Fibroblast of skin of back (primary cell): ENCODE measurements at regions not wholly inside any gene's neighbourhood (a gene's known extent, or its start where the extent isn't known, plus 50 kb on each side); places are given as distances from the start of the nearest gene placed in this dataset.
"Not testable (repeated sequence)": the region's sequence is repeated elsewhere in the genome, so short reads cannot be mapped to it uniquely, and the experiment has no call there.

Experiments
- DNase-seq: peaks from one replicate; pipeline ENCODE4 v3.0.0-alpha.2; 2013

- no peak for DNase-seq
These were observed 142.7 kb downstream of the ADCYAP1 start for GRCh38 chr18:1047406-1047805.

DNA sequence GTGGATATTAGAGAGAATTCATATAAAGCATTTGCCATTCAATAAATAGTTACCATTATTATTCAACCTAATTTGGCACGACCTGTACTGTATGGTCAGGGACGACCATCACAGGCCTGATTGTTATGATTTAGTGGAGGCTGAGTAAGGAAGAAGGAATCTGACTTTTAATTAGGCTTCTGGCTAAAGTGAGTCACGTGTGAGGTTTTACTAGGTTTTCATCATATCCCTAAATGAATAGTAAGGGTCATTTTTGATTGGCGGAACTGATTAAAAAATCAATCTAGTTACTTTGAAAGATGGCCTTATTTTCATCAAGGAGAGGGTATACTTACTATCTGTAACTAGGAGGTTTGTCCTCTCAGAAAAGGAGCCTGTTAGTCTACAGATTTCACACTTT is 143.4 kb downstream of the ADCYAP1 start:
- DNase-seq, result peak; percentile 3

DNA sequence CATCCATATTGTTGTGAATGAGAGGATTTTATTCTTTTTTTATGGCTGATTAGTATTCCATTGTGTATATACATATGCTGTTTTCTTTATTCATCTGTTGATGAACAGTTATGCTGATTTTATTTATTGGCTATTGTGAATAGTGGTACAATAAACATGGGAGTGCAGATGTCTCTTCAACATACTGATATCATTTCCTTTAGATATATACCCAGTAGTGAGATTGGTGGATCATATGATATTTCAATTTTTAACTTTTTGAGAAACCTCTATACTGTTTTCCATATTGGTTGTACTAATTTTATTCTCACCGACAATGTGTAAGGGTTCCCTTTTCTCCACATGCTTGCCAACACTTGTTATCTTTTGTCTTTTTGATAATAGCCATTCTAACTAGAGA is 144.5 kb downstream of the ADCYAP1 start:
- DNase-seq, result no peak

DNA sequence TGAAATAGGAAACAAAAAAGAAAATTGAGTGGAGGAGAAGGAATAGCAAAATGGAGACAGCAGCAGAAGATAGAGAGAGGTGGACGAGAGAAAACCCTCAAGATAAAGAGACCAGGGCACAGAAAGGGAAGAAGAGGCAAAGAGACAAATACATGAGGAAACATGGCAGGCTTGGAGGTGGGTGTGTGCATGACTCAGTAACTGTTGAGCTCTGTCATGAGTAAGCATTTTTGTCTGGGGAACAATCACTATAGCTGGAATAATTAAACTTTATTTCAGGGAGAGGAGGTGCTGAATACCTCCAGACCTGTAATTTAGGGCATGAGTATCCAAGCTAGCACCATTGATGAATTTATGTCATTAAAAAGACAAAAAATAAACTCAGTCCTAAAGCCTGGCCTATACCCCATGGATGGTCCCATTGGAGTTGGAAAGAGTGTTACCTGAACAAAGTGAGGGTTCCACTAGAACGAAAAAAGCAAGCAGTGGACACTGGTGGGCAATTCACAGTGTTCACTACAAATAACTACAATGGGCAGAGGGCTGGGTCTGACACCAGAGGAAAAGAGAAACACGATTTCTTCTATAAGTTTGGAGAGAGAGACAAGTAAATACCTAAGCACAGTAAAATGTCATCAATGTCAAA is 145.5 kb downstream of the ADCYAP1 start:
- DNase-seq, result no peak

- no peak for DNase-seq
These were observed 147.6 kb downstream of the ADCYAP1 start for GRCh38 chr18:1052301-1052700.

- DNase-seq, result no peak
These were observed 149.0 kb downstream of the ADCYAP1 start for GRCh38 chr18:1053331-1054315.

DNA sequence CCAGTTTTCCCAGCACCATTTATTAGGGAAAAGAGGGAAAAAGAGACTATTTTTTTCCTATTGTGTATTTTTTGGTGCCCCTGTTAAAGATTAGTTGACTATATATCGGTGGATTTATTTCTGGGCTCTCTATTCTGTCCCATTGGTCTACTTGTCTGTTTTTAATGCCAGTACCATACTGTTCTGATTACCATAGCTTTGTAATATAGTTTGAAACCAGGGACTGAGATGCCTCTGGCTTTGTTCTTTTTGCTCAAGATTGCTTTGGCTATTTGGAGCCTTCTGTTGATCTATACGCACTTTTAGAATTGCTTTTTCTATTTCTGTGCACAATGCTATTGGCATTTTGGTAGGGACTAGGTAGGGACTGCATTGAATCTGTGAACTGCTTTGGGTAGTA is 151.7 kb downstream of the ADCYAP1 start:
- no peak for DNase-seq

GRCh38 chr18:1057367-1057766 is 152.7 kb downstream of the ADCYAP1 start:
- DNase-seq, result no peak

DNA sequence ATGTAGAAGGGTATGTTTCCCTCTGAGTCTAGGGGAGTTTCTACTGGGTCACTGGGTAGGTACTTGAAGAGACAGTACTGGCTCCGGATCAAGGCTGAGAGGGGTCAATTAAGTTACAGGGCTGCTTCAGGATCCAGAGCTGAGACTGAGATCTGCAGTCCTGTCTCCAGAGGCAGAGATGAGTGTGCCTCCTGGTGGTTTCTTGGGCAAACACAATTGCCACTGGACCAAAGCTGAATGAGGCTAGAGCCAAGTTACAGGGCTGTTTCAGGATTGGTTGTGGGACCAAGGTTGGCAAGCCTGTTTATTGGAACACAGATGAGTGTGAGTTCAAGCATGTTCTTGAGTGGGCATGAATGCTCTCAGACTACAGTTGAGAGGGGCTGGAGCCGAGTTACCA is 157.9 kb downstream of the ADCYAP1 start:
- DNase-seq, result no peak

GRCh38 chr18:1075322-1075721 is 170.7 kb downstream of the ADCYAP1 start:
- no peak for DNase-seq

DNA sequence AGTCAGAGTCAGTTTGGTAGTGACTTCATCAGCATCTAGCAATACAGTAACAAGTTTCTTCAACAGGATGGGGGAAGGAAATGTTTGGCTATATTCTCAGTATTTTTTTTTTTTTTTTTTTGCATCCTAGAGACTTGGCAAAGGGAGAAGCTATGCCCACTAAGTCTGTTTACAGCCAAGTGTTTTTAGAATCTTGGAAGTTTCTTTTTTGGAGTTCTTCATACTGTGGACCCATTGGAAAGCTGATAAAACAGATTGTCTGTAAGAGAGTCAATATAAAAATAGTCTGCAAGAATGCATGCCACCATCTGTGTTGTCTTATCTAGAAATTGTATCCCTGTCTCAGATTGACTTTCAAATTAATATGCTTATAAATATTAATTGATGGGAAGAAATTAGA is 171.2 kb downstream of the ADCYAP1 start:
- DNase-seq, result no peak

GRCh38 chr18:1078301-1078700 is 173.6 kb downstream of the ADCYAP1 start:
- no peak for DNase-seq

GRCh38 chr18:1083675-1084074 is 179.0 kb downstream of the ADCYAP1 start:
- not testable (repeated sequence) for DNase-seq

- no peak for DNase-seq
These were observed 186.1 kb downstream of the ADCYAP1 start for GRCh38 chr18:1090758-1091157.

- no peak for DNase-seq
These were observed 187.6 kb downstream of the ADCYAP1 start for GRCh38 chr18:1092228-1092627.

- DNase-seq, result peak; percentile 35
These were observed 189.7 kb downstream of the ADCYAP1 start for GRCh38 chr18:1094409-1094808.

GRCh38 chr18:1097991-1098735 is 193.5 kb downstream of the ADCYAP1 start:
- not testable (repeated sequence) for DNase-seq

- no peak for DNase-seq
These were observed 198.2 kb downstream of the ADCYAP1 start for GRCh38 chr18:1102848-1103247.

DNA sequence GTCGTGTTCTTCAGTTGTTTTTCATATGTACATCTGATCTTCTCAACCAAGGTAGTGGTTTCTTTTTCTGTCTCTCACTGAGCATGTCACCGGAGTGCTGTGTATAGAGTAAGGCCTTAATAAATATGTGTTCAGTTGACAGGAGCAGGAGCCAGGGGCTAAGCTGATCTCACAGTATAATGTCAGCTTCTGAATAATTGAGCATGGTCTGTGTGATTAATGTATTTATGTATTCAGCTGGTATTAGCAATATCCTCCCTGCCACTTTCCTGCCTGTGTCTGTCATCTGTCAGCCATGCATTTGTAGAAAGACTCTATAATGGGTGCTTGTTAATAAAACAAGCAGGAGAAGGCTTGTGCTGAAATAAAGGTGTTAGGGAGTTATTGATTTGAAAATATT is 198.9 kb downstream of the ADCYAP1 start:
- DNase-seq, result no peak

DNA sequence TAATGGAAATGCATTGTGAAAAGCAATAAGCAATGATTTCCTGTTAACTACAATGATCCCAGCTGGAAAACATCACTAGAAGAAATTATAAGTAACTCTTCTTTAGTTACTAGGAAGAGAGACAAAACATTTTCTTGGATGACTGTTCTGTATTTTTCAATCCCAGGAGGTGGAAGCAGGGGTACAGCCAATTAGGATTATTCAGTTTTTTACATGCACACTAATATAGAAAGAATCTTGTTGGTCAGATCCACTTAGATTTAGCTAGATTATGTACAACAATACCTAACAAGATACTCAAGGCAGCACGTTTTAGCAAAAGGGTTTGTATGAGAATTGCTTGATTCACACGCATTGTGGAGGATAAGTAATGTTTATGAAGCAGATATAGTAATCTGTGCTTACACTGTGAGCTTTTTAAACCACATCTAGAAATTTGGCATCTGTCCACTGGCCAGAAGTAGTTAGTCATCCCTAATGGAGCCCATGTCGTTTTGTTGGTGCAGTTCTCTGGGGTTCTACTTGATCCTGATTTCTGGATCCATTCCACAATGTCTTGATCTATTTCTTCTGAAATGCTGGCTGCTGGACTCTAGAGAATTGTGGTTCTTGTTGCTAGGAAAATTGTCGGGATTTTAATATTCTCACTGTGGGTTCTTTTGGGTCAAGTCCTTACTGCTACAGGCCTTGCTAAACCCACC is 199.7 kb downstream of the ADCYAP1 start:
- peak; percentile 45 for DNase-seq

DNA sequence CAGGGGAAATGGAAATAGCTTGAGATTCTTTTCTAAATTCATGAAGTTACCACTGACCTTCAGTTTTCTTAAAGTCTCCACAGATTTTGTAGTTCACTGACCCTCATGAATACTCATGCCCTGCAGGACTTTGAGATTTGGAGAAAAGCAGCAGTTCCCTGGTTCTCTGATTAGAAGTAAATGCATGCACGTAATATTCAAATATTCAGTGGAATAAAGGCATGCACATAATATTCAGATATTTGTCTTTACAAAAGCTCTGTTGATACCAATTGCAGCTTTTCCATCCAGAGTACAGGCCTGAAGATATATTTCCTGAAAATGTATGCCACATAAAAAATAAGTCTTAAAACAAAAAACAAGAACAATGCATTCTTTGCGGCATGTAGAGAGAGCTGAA is 219.8 kb downstream of the ADCYAP1 start:
- no peak for DNase-seq

- no peak for DNase-seq
These were observed 228.9 kb downstream of the ADCYAP1 start for GRCh38 chr18:1133541-1133940.

GRCh38 chr18:1147730-1148129 is 243.1 kb downstream of the ADCYAP1 start:
- no peak for DNase-seq
